NB4 (cell line): ENCODE measurements at regions not wholly inside any gene's neighbourhood (a gene's known extent, or its start where the extent isn't known, plus 50 kb on each side); places are given as distances from the start of the nearest gene placed in this dataset.

Experiments used
- DNase-seq: peaks from one replicate; pipeline ENCODE4 v3.0.0; 2010; ENCODE audit warnings: low read depth
- H3K4me3 ChIP-seq: one replicate; pipeline ENCODE4 v1.5.1; 2011; ENCODE audit warnings: mild to moderate bottlenecking, low read depth, low read length, moderate library complexity
- MYC ChIP-seq: IDR thresholded peaks from 2 replicates; pipeline ENCODE4 v1.6.1; 2011; ENCODE audit warnings: low read depth, low read length
- POLR2A ChIP-seq: IDR thresholded peaks from 2 replicates; pipeline ENCODE4 v1.6.1; 2011; ENCODE audit warnings: mild to moderate bottlenecking; ENCODE audit not compliant: insufficient read length; ENCODE audit errors: extremely low read depth
- TF ChIP-seq, protein P1 (sequence below): IDR thresholded peaks from 2 replicates; pipeline ENCODE4 v1.6.1; 2011; ENCODE audit warnings: low read depth, low read length
- TF ChIP-seq, protein P2 (sequence below): IDR thresholded peaks from one replicate; pipeline ENCODE4 v1.5.1; 2012; ENCODE audit warnings: low read depth, low read length

DNA sequence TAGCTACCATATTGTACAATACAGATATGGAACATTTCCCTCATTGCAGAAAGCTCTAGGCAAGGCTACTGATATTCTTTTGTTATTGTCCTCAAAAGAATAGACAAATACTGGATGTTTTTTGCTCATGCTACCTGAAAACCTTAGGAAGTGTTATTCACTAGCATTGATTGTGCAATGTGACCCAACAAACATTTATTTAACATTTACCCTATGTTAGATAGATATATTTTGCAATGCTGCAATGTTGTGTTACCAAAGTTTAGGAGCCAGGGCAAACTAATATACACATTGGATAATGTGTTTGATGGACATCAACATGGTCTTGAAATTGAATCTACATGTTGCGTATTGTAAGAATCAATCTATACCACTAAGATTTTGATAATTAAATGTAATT, 112.8 kb upstream of the CREB5 start:
- no peak overlapping the region for H3K4me3 ChIP-seq
- TF ChIP-seq, protein P1, sequence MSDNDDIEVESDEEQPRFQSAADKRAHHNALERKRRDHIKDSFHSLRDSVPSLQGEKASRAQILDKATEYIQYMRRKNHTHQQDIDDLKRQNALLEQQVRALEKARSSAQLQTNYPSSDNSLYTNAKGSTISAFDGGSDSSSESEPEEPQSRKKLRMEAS = no peak
- TF ChIP-seq POLR2A (no peak), MYC (no peak)
- TF ChIP-seq, protein P2, sequence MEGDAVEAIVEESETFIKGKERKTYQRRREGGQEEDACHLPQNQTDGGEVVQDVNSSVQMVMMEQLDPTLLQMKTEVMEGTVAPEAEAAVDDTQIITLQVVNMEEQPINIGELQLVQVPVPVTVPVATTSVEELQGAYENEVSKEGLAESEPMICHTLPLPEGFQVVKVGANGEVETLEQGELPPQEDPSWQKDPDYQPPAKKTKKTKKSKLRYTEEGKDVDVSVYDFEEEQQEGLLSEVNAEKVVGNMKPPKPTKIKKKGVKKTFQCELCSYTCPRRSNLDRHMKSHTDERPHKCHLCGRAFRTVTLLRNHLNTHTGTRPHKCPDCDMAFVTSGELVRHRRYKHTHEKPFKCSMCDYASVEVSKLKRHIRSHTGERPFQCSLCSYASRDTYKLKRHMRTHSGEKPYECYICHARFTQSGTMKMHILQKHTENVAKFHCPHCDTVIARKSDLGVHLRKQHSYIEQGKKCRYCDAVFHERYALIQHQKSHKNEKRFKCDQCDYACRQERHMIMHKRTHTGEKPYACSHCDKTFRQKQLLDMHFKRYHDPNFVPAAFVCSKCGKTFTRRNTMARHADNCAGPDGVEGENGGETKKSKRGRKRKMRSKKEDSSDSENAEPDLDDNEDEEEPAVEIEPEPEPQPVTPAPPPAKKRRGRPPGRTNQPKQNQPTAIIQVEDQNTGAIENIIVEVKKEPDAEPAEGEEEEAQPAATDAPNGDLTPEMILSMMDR = no peak
- no peak for DNase-seq

DNA sequence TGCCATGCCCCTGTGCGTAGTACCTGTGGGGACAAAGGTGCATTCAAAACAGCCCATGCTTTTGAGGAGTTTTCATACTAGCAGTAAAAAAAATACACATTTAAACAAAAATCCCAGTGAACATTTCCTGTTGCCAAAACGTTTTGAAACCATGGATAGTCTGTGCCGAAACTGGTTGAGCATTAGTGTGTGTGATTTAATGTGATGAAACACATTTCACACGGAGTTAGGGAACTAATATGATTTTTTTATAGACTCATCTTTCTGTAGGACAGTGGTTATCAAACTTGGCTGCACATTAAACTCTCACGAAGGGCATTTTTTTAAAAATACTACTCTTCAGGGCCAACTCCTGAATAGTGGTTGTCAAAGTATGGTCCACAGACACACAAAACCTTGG, 111.8 kb upstream of the CREB5 start:
- H3K4me3 ChIP-seq = no peak overlapping the region
- TF ChIP-seq MYC = no peak
- no peak for TF ChIP-seq POLR2A
- TF ChIP-seq, protein P2 = no peak

DNA sequence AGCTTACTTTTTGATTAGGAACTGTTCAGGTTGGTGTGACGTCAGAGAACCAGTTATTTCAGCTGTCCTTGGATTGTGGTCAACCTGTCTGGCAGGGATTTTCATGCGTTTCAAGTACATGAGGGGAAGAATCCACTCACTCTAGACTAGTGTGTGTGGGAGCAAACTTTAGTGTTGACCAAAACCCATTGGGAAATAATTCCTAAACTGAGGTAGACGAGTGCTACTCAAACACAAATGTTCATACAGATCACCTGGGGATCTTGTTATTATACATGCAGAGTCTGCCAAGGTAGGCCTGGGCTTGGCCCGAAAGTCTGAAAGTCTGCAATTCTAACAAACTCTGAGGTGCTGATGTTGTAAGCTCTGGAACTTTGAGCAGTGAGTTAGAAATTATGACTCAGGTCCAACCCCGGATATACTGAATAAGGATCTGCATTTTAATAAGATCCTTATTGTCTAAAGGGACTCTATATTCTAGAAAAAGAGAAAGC, 111.1 kb upstream of the CREB5 start:
- no peak for DNase-seq
- TF ChIP-seq POLR2A = no peak
- H3K4me3 ChIP-seq = no peak overlapping the region

More for the DNA sequence above, 111.8 kb upstream of the CREB5 start:
- no peak for DNase-seq

DNA sequence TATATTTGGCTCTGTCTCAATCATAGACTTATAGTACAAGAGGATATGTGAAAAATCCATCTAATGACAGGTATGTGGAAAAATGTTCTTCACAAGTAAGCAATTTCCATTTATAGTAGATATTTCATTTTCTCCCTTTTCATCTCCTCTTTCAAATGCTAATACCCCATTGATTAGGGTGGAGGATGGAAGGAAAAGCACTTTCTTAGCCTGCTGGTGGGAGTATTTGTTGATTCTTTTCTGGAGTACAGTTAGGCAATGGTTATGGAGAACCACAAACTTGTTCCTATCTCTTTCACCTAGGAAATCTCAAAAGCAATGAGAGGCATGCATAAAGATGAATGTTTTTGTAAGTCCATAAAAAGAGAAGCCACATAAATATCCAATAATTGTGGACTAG, 108.0 kb upstream of the CREB5 start:
- DNase-seq = no peak
- TF ChIP-seq POLR2A = no peak
- TF ChIP-seq, protein P2 = no peak
- no peak overlapping the region for H3K4me3 ChIP-seq

DNA sequence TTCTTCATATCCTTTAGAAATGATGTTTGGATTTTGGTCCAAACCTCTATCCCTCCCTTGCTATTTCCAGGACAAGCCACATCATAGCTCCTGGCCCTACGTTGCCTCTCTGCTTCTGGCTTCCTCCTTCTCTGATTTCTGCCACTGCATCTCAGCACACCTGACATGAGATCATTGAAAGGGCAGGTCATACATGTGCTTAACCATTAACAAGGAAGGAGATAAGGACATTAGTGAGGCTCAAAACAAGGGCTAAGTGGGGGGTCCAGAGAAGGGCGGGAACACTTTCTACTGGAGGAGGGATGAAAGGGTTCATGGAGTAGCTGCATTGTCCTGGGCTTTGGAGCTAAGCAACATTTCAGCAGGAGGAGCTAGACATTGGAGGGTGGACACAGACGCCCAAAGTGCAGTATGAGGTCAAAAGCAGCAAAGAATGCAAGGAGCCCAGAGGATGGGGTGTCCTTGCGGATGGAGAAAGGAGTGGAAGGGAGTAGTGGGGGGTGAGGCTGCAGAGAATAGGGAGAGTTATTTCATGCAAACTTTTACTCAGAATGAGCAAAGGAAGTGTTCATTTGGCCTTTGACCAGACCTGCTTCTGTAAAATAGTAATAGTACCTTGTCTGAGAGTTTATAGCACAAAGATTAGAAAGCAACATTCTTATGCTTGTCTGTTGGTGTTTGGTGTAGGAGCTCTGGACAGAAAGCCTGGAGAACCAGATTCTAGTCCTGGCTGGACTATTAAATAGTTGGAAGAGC, 102.4 kb upstream of the CREB5 start:
- TF ChIP-seq POLR2A = no peak
- no peak overlapping the region for H3K4me3 ChIP-seq
- no peak for DNase-seq

DNA sequence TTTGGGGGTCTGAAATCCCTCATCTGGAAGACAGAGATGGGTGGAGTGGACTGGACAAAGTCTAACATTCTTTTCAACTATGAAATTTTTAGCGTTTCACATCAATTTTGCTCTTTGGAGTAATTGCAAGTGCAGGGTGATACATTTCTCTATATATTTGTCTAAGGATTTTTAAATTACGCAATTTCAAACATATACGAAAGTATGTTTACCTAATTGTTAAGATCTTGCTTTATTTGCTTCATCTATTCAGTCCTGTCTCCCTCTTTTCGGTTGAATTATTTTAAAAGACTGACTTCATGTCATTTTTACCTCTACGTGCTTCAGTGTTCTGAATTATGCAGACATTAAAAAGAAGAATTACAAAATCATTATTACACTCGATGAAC, 101.9 kb upstream of the CREB5 start:
- no peak overlapping the region for H3K4me3 ChIP-seq
- TF ChIP-seq, protein P1 = no peak
- DNase-seq = no peak

DNA sequence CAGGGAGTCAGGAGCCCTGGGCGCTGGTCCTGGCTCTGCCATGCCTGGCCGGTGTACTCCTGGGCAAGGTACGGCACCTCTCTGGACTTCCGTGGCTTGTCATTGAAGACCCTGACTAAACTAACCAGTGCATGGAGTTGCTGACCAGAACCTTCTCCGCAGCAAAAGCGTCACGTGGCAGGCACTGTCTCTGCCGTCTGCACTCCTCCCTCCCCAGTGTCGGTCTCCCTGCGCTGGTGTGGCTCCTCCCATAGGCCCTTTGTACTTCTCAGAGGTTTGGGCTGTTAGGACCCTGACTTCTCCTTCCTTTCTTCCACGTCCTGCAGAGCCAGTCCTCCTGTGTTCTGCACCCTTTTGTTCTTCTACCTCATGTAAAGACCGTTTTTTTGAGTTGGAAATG, 100.6 kb upstream of the CREB5 start:
- H3K4me3 ChIP-seq = no peak overlapping the region
- TF ChIP-seq, protein P1 = no peak
- no peak for TF ChIP-seq MYC
- TF ChIP-seq, protein P2 = no peak
- no peak for TF ChIP-seq POLR2A
- DNase-seq = no peak

DNA sequence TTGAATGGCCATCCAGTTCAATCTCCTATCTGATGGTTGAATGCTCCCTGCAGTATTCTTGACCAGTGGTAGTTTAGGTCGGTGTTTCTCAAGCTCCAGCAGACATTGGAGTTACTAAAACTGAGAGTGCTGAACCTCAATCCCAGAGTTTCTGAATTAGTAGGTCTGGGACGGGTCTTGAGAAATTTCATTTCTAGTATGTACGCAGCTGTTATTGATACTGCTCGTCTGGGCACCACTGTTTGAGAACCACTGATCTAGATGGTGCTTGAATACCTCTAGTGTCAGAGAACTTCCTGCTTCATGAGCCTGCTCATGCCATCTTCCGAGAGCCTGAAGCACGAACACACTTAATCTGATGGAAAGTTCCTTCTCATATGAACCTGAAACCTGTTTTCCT, 99.4 kb upstream of the CREB5 start:
- H3K4me3 ChIP-seq = no peak overlapping the region
- no peak for DNase-seq
- TF ChIP-seq, protein P1 = no peak
- TF ChIP-seq, protein P2 = no peak
- TF ChIP-seq MYC = no peak
- TF ChIP-seq POLR2A = no peak
